ENCODE measurements at regions not wholly inside any gene's neighbourhood (a gene's known extent, or its start where the extent isn't known, plus 50 kb on each side); places are given as distances from the start of the nearest gene placed in this dataset.
"Not testable (repeated sequence)": the region's sequence is repeated elsewhere in the genome, so short reads cannot be mapped to it uniquely, and the experiment has no call there.

DNA sequence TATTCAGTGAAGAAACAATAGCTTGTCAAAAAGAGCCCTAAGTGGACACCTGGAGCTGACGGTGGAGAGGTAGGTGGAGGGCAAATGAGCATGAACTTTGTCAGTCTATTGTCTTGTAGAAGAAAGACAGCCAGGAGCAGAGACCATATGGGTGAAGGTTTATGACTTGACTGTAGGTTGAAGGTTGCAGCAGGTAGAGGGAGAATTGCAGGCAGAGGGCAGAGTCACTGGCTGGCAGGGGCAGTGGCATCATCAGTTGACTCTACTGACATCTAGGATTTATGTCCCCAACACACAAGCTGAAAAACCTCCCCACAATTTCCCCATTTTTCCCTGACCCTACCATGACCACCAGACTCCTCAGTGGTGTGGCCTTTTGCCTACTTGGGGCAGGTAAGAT lies 243.6 kb upstream of the PRSS58 start:
- DNase-seq (ENCODE audit: low read depth) = no peak

DNA sequence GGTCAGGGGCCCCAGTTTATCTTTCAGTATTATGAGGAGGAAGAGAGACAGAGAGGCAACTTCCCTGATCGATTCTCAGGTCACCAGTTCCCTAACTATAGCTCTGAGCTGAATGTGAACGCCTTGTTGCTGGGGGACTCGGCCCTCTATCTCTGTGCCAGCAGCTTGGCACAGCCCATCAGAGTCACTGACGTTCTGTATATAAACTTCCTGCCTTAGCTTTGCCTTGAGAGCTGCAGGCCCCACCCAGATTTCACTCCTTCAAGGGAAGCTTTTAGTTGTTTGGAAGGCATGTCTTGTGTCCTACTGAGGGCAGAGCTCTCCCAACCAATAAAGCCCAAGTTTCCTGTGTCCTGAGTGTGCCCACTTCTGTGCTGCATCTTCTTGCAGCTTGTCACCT lies 242.5 kb upstream of the PRSS58 start:
- no peak for DNase-seq (ENCODE audit: low read depth)

DNA sequence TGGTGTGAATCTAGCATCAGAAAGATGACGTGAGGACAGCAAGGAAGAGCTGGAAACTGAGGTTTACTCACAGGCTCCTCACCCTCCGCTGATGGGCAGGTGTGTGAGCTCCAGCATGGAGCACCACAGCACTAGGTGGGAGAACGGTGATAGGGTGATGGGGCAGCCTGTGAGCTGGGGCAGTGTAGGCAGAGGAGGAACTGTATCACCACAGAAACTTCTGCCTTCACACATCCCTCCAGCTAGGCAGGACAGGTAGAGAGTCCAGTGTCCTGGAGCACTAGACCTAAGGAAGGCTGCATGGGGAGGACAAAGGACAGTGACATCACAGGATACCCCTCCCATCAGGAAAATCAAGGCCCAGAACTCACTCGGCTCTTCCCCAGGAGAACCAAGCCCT lies 241.8 kb upstream of the PRSS58 start:
- no peak for DNase-seq (ENCODE audit: low read depth)

DNA sequence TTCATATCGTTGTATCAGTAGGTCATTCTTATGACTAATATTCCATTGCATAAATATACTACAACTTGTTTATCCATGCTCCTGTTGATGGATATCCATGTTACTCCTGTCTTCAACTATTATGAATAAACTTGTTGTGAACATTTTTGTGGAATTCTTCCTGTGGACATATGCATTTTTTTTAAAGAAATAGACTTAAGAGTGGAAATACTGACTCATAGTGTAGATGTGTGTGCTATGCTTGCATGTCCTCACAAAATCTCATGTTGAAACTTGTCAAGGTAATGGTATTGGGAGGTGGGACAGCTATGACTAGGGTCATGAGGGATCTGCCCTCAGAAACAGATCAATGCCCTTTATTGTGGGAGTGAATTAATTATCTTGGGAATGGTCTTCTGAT lies 240.5 kb upstream of the PRSS58 start:
- DNase-seq (ENCODE audit: low read depth) = no peak

DNA sequence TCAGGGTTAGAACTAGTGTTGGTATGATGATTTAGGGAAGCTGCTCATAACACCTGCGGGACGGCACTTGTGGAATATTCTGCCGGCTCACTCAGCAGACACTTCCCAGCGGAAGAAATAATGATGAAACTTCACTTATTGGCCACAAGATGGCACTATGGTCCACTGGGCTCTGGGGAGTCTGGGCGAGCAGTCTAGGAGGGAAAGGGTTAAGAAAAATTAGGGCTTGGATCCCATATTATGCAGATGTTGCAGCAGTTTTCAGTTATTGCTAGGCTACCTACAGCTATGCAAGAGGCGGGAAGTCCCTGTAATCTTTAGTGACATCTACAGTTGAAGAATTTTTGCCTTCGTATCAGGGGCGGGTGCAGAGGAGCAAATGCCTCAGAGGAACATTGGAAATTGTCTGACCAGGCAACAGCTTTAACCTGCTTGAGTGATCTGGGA lies 238.7 kb upstream of the PRSS58 start:
- DNase-seq (ENCODE audit: low read depth) = peak; percentile 36

DNA sequence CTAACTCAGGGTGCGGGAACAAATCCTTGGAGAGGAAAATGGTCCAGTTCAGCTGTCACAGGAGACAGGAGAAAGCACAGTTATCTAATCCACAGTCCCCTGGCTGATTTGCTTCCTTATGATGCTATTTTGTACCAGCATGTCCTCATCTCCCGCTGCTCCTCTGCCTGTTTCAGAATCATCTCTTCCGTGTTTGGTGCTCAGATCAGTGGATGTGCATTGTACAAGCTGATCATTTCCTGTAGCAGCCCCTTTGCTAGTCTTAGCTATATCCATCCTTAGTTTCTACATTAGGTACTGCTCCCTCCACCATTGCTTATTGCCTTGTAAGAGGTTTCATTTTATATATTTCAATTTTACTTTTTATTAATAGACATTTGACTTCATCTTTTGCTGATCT lies 238.0 kb upstream of the PRSS58 start:
- DNase-seq (ENCODE audit: low read depth) = not testable (repeated sequence)

DNA sequence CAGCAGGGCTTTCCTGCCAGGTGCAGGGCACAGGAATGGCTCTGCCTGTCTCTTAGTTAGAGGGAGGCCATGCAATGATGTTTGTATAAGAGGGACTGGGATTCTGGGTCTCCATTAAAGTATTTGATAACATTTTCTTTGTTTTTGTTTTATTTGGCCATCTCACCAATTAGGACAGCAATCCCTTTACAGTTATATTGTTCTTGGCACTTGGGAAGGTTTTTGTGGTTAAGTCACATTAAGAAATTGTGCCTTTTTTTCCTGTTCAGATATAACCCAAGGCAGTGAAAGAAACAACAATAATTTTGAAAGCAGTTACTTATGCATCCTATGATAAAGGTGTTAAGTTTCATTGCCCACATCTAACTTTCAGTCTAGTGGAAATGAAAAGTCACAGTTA lies 237.4 kb upstream of the PRSS58 start:
- DNase-seq (ENCODE audit: low read depth) = not testable (repeated sequence)

DNA sequence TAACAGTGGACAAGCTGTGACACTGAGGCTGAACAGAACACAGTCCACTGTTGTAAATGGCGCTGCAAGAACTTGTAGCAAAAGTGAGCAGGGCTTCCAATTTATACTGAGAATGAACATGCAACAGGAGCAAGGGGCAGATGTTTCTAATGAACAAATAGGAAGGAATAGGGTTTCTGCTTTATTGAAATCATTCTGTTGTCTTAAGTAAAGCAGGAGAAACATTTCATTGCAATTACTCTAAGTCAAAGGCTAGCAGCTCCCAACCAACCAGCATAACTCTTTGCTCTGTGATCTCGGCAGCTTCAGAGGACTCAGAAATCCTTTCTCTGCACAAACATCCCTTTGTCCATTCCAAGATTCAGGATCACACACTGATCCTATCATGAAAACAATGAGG lies 236.2 kb upstream of the PRSS58 start:
- DNase-seq (ENCODE audit: low read depth) = no peak

DNA sequence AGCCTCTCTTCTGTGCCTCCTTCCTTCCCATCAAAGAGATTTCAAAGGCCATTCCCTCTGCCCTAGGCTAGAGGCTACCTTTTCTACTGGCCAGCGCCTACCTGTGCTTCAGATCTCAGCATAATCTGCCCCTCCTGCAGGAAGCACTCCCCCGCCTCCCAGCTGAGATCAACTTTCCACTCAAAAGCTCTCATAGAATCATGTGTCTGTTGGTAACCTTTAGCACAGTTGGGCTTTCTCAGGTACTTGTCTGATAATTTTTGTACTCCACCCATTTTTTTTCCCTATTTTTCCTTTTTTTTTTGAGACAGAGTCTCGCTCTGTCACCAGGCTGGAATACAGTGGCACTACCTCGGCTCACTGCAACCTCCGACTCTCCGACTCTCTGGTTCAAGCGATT lies 231.0 kb upstream of the PRSS58 start:
- no peak for DNase-seq (ENCODE audit: low read depth)

DNA sequence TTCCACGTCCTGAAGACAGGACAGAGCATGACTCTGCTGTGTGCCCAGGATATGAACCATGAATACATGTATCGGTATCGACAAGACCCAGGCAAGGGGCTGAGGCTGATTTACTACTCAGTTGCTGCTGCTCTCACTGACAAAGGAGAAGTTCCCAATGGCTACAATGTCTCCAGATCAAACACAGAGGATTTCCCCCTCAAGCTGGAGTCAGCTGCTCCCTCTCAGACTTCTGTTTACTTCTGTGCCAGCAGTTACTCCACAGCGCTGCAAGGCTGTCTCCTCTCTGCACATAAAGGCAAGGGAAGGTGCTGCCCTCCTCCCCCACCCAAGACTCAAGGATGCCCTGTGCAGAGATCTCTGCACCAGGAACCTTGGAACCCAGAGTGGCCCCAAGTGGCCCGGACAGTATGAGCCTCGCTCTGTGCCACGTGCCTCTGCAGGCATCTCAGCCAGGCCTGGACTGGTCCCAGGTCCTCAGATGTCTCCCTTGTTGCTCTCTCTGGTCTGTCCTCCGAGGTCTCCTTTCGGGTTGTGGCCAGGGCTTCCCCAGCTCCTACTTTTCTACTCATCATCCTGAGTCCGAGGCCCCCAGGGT lies 230.3 kb upstream of the PRSS58 start:
- no peak for DNase-seq (ENCODE audit: low read depth)

DNA sequence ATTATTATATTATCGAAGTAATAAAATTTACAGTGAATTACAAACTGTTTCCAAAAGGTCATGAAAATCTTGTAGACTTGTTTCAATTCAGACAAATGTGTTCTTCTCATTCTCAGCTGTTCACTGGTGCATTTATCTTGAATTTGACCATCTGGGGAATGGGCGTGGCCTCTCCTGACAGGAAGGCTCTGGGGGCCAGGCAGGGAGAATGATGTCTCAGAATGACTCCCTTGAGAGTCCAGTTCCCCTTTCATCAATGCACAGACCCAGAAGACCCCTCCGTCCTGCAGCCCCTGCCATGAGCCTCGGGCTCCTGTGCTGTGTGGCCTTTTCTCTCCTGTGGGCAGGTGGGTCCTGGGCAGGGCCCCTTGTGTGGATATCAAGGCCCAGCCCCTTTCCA lies 229.7 kb upstream of the PRSS58 start:
- DNase-seq (ENCODE audit: low read depth) = not testable (repeated sequence)

DNA sequence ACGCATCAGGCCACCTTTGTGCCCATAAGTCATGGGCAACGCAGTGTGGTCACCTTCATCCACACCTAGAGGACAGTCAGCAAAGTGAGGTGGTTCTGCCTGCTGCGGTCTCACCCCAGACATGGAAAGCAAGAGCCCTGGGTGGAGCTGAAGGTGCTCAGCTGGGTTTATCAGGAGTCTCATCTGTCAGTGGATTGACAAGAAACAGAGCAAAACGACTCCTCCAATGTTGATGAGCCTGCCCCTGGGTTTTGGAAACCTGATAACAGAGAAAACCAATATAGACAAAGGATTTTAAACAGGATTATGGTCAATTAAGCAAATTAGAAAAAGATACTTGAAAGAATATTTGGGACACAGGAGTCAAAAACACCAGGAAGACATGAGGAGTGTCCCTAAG lies 229.3 kb upstream of the PRSS58 start:
- DNase-seq (ENCODE audit: low read depth) = no peak

DNA sequence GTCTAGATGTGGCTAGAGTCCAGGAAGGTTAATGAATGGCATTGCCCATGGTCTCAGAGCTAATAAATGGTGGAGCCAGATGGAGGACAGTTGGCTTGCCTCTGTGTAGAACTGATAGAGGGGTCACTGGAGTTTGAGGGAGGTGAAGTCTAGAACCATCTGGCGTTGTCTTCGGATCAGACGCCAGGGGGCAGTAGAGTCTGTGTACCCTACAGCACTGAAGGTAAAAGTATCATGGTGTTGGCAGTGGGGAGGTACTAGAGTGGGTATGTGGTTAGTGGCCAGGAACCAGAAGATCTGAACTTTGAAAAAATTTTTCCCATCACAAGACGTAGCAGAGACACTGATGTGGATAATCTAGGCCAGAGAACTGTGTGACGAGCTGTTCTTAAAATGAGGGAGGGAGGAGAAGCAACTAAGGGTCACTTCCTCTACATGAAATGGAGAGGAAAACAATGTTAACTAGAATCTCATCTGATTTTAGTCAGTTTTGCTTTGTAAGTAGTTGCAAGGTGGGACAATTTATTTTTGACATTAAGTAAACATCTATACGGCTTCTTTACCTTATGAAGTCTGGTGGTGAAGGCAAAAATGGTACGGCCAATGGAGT lies 227.9 kb upstream of the PRSS58 start:
- no peak for DNase-seq (ENCODE audit: low read depth)

DNA sequence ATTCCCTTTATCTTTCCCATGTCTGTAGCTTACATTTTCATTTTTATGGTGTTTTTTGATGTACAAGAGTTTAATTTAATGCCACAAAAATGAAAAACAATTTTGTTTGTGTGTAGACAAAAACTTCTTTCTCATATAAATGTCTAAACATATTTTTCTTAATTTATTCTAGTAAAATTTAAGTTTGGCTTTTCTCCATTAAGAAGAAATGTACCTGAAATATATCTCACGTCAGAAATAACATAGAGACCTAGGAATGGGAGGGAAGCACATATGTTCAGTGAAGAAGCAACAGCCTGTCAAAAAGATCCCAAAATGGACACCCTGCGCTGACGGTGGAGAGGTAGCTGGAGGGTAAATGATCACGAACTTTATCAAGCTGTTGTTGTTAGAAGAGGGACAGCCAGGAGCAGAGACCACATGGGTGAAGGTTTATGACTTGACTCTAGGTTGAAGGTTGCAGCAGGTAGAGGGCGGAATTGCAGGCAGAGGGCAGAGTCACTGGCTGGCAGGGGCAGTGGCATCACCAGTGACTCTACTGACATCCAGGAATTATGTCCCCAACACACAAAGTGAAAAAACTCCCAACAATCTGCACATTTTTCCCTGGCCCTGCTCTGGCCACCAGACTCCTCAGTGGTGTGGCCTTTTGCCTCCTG lies 225.9 kb upstream of the PRSS58 start:
- DNase-seq (ENCODE audit: low read depth) = no peak

DNA sequence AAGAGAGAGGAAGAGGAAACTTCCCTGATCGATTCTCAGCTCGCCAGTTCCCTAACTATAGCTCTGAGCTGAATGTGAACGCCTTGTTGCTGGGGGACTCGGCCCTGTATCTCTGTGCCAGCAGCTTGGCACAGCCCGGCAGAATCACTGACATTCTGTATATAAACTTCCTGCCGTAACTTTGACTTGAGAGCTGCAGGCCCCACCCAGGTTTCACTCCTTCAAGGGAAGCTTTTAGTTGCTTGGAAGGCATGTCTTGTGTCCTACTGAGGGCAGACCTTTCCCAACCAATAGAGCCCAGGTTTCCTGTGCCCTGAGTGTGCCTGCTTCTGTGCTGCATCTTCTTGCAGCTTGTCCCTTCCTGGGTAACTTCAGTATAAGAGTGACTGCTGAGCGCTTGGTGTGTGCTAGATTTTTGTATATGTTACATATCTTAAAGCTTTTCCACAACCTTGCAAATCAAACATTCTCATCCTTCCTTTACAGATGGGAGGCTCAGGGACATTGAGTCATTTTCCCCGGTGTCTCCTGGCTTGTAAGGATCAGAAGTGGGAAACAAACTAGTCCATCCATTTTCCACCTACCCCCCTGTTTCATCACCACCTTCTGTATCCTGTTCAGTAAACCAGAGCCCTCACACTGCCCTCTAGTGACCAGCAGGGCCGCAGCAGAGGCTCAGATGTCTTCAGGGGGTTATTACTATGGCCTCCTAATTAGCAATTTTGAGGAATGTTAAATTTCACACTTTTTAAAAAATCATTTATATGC lies 225.2 kb upstream of the PRSS58 start:
- DNase-seq (ENCODE audit: low read depth) = peak; percentile 46

DNA sequence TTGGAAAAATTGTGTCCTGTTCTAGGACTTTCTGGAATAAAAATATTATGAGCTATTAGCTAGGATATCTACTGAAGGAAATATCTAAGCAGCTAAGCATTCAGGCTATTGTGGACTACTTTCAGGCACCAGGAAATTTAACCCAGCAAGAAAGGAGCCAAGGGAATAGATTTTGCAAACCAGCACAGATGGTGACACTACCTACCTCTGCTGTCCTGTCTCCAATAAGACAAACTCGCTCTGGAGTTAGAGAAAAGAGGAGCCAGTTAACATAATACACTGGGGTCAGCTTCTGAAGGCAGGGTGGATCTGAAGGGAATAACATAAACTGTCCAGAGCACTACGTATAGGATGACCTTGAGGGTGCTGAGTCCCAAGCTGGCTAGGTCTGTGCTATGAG lies 223.7 kb upstream of the PRSS58 start:
- peak; percentile 42 for DNase-seq (ENCODE audit: low read depth)

DNA sequence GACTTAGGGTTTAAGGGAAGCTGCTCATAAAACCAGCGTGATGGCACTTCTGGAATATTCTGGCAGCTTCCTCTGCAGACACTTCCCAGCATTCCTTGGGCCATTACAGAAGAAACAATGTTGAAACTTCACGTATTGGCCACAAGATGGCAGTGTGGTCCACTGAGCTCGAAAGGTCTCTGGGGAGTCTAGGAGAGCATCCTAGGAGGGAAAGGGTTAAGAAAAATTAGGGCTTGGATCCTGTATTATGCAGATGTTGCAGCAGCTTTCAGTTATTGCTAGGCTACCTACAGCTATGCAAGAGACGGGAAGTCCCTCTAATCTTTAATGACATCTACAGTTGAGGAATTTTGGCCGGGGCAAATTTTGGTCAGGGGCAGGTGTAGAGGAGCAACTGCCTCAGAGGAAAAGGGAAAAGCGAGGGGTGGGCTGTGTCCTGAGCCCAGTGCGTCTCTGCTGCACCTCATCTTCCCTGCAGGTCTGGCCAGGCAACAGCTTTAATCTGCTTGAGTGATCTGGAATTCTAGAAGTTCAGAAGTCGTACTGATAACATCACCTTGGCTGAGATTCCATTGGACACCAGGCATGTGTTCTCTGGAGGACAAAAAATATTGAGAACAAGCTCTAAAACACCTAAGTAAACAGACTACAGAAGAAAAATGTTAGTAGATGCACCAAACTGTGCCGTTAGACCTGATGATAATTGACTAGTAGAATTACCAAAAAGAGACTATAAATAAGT lies 220.8 kb upstream of the PRSS58 start:
- peak; percentile 66 for DNase-seq (ENCODE audit: low read depth)

DNA sequence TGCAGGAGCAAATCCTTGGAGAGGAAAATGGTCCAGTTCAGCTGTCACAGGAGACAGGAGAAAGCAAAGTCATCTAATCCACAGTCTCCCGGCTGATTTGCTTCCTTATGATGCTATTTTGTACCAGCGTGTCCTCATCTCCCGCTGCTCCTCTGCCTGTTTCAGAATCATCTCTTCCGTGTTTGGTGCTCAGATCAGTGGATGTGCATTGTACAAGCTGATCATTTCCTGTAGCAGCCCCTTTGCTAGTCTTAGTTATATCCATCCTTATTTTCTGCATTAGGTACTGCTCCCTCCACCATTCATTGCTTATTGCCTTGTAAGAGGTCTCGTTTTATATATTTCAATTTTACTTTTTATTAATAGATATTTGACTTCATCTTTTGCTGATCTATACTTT lies 219.9 kb upstream of the PRSS58 start:
- not testable (repeated sequence) for DNase-seq (ENCODE audit: low read depth)

DNA sequence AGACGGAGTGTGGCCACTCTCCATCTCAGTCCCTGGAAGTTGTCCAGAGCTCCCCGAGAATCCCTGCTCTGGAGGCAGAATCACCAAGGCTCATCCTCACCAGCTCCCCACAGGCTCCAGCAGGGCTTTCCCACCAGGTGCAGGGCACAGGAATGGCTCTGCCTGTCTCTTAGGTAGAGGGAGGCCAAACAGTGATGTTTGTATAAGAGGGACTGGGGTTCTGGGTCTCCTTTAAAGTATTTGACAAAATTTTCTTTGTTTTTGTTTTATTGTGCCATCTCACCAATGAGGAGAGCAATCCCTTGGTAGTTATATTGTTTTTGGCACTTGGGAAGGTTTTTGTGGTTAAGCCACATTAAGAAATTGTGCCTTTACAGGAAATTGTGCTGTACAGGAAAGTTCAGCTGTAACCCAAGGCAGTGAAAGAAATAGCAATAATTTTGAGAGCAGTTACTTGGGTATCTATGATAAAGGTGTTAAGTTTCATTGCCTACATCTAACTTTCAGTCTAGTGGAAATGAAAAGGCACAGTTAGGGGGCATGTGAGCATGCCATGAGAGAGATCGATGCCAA lies 219.3 kb upstream of the PRSS58 start:
- peak; percentile 77 for DNase-seq (ENCODE audit: low read depth)

DNA sequence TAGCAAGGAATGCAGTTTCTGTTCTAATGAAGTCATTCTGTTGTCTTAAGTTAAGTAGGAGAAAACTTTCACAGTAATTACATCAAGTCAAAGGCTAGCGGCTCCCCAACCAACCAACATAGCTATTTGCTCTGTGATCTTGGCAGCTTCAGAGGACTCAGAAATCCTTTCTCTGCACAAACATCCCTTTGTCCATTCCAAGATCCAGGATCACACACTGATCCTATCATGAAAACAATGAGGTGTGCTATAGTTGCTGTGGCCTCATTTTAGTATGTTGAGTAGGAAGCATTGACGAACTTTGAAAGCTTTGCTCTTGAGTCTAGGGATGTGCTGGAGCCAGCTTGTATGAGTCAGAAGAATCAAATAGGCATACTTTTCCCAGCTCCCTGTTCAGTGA lies 218.2 kb upstream of the PRSS58 start:
- no peak for DNase-seq (ENCODE audit: low read depth)

DNA sequence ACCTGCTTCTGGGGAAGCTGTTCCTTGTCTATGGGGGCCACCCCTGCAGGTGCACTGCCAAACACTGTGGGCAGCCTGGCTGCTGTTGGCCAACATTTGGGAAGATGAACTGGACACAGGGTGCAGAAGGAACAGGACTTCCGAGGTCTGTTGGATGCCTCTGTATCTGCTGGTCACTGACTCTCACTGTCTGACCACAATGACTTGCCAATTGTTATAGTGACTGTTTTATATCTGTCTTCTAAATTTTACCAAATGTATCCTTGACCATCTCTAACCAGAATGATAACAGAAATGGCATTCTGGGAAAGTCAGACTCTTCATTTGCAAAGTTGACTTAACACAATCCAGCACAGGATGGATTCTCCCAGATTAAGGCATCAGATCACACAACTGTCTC lies 214.0 kb upstream of the PRSS58 start:
- DNase-seq (ENCODE audit: low read depth) = no peak

DNA sequence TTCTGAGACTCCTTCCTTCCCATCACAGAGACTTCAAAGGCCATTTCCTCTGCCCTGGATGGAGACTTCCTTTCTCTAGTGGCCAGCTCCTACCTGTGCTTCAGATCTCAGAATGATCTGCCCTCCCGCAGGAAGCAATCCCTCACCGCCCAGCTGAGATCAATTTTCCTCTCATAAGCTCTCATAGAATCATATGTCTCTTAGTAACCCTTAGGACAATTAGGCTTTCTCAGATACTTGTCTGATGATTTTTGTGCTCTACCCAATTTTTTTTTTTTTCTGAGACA lies 212.6 kb upstream of the PRSS58 start:
- DNase-seq (ENCODE audit: low read depth) = no peak
